ENCODE measurements at regions not wholly inside any gene's neighbourhood (a gene's known extent, or its start where the extent isn't known, plus 50 kb on each side); places are given as distances from the start of the nearest gene placed in this dataset.

- no peak for DNase-seq (ENCODE audit: low spot score)
These were observed 63.9 kb upstream of the BARHL2 start for GRCh38 chr1:90780981-90781380.

GRCh38 chr1:90779573-90779972, 62.5 kb upstream of the BARHL2 start:
- no peak for DNase-seq (ENCODE audit: low spot score)

- no peak for DNase-seq (ENCODE audit: low spot score)
These were observed 61.4 kb upstream of the BARHL2 start for GRCh38 chr1:90778486-90778885.

- no peak for DNase-seq (ENCODE audit: low spot score)
These were observed 56.7 kb upstream of the BARHL2 start for GRCh38 chr1:90773812-90774211.

- DNase-seq (ENCODE audit: low spot score) = no peak
These were observed 51.7 kb upstream of the BARHL2 start for GRCh38 chr1:90768826-90769225.

- DNase-seq (ENCODE audit: low spot score) = no peak
These were observed 51.0 kb upstream of the BARHL2 start for GRCh38 chr1:90768098-90768497.
